ENCODE measurements at regions not wholly inside any gene's neighbourhood (a gene's known extent, or its start where the extent isn't known, plus 50 kb on each side); places are given as distances from the start of the nearest gene placed in this dataset.

DNA sequence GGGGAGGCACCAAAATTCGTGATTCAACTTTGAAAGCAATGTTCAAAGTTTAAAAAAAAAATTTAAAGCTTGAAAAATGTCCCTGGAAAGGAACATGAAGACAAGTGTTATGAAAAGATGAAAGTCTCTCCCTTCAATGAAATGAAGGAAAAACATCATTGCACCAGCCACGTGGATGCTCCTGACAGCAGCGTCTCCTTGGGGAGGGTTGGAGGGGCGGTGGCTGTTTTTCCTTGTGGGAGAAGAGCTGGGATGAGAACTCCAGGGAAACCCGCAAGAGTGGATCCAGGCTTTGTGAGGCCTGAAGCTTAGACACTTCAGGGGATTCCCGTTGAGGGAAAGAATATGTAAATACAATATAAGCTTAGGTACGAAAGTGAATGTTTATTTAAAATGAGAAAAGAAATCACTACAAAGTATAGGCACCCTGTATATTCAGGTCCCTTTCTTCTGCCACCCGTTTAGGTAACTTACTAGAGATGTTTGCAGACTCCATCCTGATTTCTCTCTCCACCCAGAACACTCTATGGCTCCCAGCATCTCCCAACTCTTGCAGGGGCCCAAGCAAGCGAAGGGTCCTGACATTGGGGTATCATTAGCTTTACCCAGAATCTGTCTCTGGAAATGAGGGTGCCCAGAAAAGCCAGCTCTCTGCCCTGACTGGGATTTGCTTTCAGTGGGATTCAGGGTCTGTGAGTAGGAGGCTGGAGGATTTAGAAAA lies 63.1 kb upstream of the BAIAP2L1 start:
- DNase-seq, result no peak

DNA sequence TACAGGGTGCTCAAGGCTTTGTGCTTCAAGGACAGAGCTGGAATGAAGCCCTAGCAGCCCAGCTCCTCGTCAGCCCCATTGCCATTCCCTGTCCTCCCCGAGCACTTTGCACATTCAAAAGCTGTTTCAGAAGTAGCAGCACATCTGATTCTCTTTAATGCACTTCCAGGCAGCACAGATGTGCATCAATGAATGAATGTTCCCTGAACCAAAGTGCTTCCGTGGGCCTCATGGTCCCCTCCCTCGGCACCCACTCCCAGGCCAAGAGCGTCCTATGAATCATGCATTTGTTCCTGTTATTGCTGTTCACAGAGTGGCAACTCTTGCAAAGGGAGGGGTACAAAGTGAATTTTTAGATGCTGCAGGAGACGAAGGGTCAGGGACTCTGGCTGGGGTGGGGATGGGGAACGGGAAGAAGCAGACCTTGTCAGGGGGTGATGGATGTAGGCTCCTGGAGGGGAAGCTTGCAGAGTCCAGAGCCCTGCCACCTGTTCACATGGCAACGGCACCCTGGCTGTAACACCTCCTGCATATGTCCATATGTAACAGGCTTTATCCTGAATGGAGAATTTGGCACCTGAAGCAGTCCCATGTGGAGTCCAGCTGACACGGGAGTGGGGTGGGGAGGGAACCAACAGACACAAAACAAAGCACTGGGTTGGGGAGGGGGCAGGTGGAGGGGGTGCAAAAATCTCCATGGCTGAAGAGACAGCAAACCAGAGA lies 62.2 kb upstream of the BAIAP2L1 start:
- no peak for DNase-seq

GRCh38 chr7:98460902-98461301 lies 60.0 kb upstream of the BAIAP2L1 start:
- no peak for DNase-seq

- no peak for DNase-seq
Measured at GRCh38 chr7:98459529-98459928, 58.6 kb upstream of the BAIAP2L1 start.

DNA sequence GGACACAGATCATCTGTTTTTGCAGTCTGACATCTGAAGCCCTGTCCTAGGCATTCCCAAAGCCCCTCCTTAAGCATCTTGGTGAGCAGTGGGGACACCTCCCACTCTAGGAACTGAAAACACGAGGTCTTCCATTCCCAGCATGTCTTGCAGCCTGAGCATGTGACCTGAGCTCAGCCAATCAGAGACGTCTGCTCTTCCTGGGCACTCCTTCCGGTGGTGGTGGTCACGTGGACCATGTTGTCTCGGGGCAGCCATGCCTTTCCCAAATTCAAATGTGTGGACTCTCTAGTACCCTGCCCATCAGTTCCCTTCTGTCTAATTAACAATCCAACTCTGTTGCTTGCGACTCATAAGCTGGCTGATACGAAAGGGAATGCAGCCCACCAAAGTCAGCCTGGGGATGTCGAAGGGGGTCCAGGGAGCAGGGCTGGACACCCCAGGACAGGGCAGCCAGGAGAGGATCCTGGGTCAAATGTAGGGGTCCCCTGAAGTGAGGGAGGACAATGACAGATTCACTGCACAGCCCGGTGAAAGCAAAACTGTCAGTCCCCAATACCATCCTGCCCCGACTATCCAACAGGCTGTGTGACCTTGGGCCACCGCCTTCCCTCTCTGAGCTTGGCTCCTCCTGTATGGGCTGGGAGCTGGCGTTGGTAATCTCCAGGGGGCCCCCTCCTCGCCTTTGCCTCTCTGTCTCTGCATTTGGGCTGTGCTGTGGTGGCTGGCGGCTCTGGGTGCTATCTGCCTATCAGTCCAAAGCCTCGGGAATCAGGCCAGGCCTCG lies 57.4 kb upstream of the BAIAP2L1 start:
- no peak for DNase-seq

GRCh38 chr7:98456866-98457265 lies 56.0 kb upstream of the BAIAP2L1 start:
- no peak for DNase-seq

- DNase-seq, result no peak
Measured at GRCh38 chr7:98452791-98453190, 51.9 kb upstream of the BAIAP2L1 start.
